ENCODE measurements at regions not wholly inside any gene's neighbourhood (a gene's known extent, or its start where the extent isn't known, plus 50 kb on each side); places are given as distances from the start of the nearest gene placed in this dataset.

DNA sequence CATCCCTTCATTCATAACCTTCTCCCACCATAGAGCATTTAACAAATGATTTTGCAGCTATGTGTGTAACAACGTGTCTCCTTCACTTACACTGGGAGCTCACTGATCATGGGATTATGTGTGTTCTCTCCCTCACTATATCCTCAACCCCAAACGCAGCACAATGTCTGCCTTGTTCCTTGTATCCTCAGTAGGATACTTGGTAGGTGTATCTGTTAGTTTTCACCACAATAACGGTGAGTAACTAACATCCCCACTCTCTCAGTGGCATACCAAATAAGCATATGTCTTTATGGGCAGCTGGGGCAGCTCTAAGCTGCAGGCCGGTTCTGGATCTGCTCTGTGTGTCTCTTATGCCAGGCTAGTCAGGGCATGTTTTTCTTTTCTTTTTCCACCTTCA is 166.7 kb upstream of the PWP1 start:
- TF ChIP-seq, protein P1, sequence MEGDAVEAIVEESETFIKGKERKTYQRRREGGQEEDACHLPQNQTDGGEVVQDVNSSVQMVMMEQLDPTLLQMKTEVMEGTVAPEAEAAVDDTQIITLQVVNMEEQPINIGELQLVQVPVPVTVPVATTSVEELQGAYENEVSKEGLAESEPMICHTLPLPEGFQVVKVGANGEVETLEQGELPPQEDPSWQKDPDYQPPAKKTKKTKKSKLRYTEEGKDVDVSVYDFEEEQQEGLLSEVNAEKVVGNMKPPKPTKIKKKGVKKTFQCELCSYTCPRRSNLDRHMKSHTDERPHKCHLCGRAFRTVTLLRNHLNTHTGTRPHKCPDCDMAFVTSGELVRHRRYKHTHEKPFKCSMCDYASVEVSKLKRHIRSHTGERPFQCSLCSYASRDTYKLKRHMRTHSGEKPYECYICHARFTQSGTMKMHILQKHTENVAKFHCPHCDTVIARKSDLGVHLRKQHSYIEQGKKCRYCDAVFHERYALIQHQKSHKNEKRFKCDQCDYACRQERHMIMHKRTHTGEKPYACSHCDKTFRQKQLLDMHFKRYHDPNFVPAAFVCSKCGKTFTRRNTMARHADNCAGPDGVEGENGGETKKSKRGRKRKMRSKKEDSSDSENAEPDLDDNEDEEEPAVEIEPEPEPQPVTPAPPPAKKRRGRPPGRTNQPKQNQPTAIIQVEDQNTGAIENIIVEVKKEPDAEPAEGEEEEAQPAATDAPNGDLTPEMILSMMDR (IDR thresholded peaks at IDR 0.05): no peak
- TF ChIP-seq POLR2A (IDR thresholded peaks at IDR 0.05) (no peak), EP300 (IDR thresholded peaks at IDR 0.05) (no peak), POLR2AphosphoS5 (IDR thresholded peaks at IDR 0.05) (no peak)
